HG03045 (cell line): ENCODE measurements at regions not wholly inside any gene's neighbourhood (a gene's known extent, or its start where the extent isn't known, plus 50 kb on each side); places are given as distances from the start of the nearest gene placed in this dataset.

Experiments used
- ATAC-seq: cut with Tn5 transposase; IDR thresholded peaks from one replicate; pipeline ENCODE4 v1.9.1; 2021; ENCODE audit warnings: mild to moderate bottlenecking, moderate library complexity; ENCODE audit not compliant: unreplicated experiment

DNA sequence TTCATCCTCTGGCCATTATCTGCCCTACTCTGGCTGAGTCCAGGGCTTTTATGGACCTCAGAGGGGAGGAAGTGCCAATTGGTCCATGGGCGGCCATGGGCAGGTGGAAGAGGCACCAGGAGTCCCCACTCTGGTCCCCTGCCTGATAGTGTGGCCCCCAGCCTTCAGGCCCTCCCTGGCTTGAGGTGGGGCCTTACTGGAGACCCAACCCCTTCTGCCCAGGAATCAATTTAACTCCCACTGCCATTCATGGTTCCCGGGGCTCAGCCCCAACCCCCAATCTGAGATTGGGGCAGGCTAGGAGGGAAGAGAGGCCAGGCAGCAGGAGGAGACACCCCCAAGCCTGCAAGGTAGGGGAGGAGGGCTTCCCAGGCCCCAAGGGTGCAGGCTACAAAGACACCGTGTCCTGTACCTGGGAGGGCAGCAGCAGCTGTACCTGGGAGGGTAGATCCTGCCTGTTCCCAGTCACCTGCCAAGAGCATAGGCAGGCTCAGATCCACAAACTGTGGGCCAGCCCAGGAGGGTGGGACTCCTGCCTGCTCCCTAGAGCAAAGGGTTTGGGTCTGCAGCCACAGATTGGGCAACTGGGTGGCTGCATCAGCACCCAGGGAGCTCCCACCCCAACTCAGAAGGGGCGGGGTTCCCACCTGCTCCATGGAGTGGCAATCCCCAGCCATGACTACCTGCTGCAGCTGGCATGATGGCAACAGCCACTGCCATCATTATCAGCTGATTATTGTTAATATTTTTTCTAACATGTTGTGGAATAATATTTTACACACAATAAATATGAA lies 1044.1 kb upstream of the B3GALT2 start:
- no peak for ATAC-seq

DNA sequence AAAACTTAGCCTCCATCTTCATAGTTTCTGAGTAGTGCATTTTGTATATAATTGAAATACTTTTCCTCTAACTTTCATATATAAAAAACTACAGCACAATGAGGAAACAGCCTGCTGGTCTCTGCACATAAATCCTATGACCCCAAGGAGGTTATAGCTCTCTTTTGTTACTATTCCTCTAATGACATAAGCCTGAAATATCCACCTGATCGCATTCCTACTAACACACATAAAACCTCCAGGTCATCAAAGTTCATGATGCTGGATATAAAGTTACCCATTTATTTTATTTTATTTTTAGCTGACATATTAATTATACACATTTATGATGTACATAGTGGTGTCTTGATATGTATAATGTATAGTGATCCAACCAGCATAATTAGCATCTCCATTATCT lies 1042.0 kb upstream of the B3GALT2 start:
- ATAC-seq: no peak

GRCh38 chr1:194227161-194227560 lies 1040.7 kb upstream of the B3GALT2 start:
- no peak for ATAC-seq

- ATAC-seq: peak; percentile 66
Measured at GRCh38 chr1:194225821-194226220, 1039.4 kb upstream of the B3GALT2 start.

DNA sequence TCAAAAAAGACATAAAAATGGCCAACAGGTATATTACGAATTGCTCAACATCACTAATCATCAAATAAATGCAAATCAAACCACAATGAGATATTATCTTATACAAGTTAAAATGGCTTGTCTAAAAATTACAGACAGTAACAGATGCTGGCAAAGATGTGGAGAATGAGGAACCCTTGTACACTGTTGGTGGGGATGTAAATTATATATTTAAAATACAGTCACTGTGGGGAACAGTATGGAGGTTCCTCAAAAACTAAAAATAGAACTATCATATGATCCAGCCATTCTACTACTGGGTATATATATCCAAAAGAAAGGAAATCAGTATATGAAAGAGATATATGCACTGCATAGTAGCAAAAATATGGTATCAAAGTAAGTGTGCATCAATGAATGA lies 1037.2 kb upstream of the B3GALT2 start:
- no peak for ATAC-seq

- ATAC-seq: no peak
Measured at GRCh38 chr1:194215448-194215847, 1029.0 kb upstream of the B3GALT2 start.

DNA sequence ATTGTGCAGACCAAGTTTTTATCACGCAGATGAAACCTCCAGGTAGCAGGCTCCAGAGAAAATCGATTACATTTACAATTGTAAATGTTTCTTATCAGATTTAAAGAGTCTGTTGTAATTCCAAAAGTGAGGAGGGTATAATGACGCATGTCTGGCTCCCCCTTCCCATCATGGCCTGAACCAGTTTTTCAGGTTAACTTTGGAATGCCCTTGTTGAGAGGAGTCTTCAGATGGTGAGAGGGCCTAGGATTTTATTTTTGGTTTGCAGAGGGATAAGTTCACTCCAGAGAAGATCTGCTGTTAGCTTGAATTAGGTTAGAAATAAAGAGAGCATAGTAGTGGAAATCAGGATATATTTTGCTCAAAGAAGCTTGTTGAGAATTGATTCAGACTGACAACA lies 1028.3 kb upstream of the B3GALT2 start:
- ATAC-seq: no peak

- no peak for ATAC-seq
Measured at GRCh38 chr1:194209920-194210319, 1023.5 kb upstream of the B3GALT2 start.

DNA sequence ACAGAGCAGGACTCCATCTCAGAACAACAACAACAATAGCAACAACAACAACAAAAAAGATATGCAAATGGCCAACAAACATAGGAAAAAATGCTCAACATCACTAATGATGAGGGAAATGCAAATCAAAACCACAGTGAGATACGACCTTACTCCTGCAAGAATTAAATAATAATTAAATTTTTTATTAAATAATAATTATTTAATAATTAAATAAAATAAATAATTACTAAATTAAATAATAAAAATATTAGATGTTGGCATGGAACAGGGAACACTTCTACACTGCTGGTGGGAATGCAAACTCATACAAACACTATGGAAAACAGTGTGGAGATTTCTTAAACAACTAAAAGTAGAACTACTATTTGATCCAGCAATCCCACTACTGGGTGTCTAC lies 1022.3 kb upstream of the B3GALT2 start:
- no peak for ATAC-seq

GRCh38 chr1:194196562-194196961 lies 1010.1 kb upstream of the B3GALT2 start:
- ATAC-seq: no peak

DNA sequence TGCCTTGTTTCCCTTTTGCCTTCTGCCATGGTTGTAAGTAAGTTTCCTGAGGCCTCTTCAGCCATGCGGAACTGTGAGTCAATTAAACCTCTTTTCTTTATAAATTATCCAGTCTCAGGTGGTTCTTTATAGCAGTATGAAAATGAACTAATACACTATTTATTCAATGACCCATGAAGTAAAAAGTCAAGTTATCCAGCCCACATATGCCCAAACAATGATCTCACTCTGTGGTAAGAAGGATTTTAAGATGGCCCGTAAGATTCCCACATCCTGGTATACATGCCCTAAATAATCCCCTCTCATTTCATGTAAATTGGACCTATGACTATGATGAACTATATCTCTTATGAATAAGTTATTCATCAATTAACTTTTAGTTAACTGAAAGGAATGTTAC lies 1008.3 kb upstream of the B3GALT2 start:
- ATAC-seq: no peak

- no peak for ATAC-seq
Measured at GRCh38 chr1:194184974-194185373, 998.6 kb upstream of the B3GALT2 start.

DNA sequence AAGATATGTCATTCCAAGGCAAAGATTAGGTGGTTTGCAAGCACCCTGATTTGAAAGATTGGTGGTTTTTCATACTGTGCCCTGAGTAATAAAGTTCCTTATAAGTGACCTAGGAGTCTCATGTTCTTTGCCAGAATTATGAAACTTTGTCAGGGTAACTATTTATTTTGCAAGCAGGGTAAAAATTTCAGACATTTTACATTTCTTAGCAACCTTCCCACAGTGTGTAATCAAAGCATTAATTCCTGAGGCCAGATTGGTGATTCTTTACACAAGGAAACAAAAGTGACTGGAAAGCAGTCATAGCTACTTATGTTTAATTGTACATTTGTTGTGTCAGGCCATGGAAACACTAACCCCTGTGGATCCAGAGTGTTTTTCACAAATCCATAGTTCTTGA lies 998.0 kb upstream of the B3GALT2 start:
- ATAC-seq: no peak

- ATAC-seq: no peak
Measured at GRCh38 chr1:194181845-194182244, 995.4 kb upstream of the B3GALT2 start.

GRCh38 chr1:194176212-194176611 lies 989.8 kb upstream of the B3GALT2 start:
- ATAC-seq: no peak

GRCh38 chr1:194175251-194175650 lies 988.8 kb upstream of the B3GALT2 start:
- no peak for ATAC-seq

DNA sequence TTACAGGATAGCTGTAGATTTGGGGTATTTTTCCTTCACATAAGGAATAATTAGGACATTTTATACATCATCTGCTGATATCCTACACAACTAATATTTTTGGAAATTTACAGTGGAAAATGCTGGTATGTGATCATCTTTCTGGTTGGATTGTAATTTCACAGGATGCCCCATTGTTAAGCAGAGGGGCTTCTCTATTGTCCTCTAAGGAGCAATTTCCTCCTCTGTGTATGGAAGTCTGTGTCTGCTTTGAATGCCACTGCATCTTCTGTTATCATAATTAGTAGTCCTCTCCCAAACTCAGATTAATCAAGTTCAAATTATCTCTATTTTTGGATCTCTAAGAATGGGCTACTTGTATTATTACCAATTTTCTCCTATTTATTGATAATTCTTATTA lies 988.1 kb upstream of the B3GALT2 start:
- no peak for ATAC-seq

DNA sequence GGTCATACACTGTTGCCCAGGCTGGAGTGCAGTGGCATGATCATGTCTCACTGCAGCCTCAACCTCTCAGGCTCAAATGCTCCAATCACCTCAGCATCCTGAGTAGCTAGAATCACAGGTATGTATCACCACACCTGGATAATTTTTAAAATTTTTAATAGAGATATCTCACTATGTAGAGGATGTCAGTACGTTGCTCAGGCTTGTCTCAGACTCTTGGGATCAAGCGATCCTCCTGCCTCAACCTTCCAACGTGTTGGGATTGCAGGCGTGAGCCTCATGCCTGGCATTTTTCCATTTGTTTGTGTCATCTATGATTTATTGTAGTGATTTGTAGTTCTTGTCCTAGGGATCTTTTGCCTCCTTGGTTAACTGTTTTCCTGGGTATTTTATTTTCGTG lies 985.2 kb upstream of the B3GALT2 start:
- ATAC-seq: no peak

DNA sequence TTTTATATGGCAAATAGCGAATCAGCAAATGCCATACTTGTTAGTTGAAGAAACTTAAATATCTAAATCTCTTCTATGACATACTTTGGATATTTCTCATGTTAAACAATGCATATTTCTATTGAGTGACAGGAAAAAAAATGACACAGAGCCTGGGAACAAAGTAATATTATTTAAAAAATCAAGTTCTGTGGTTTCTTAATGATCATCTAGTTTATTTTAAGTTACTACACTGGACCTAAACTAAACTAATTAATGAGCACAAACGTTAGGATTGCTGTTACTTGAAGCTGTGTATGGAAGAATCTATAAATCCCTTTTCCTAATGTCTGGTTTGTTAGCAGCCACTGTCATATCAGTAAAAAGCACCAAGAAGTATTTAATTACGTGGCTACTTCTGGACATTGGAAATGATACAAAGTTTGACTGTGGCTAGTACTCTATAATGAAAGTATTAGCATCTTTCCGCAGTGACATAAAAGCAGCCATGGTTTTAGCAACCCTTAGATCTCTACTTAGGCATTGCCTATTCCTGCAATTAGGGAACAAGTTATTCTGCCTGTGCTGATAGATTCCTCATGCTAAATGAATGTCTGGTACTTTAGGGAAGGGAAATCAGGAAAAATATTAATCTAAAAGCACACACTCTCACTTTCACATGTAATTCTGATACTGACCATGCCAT lies 981.7 kb upstream of the B3GALT2 start:
- no peak for ATAC-seq

DNA sequence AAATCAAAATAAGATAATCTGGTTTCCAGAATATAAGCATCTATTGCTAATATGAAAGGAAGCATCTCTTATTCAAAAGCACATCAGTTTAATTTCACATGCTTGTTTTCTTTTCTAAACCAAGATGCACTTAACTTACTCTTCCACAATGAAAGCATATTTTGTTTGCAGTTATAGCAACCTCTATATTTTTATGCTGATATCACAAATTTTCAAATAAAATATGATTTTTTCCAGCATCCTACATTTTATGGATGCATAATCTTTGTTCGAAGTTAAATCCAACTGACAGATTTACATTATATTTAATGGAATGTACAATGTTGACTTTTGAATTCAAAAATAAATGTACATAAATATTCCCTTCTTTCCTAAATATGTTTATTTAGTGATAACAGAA lies 978.3 kb upstream of the B3GALT2 start:
- ATAC-seq: no peak

DNA sequence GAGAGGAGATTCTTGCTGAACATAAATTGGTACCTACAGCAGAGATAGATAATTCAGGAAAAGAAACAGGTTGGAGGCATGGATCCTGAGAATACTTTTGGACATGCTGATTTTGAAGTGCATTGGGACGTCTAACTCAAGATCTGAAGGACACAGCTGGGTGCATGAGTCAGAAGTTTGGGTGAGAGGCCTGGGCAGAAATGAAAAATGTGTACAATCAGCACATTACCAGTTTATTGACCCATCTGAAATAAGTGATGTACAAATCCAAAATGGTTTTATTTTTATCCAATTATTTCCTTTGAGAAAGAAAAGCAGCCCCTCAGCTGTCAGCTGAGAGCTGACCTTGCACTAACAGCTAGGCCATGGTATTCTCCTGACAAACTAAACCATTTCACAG lies 975.2 kb upstream of the B3GALT2 start:
- no peak for ATAC-seq

GRCh38 chr1:194159941-194160340 lies 973.5 kb upstream of the B3GALT2 start:
- no peak for ATAC-seq

DNA sequence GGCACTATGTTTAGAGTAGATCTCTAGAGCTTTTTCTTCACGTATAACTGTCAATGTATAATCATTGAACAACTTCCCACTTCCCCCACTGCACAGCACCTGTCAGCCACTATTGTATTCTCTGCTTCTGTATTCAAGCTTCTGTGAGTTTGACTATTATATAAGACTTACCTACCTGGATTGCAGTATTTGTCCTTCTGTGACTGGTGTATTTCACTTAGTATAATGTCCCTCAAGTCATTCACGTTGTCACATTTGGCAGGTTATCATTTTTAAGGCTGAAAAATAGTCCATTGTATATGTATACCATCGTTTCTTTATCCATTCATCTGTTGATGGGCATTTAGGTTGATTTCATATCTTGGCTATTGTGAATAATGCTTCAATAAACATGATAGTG lies 969.5 kb upstream of the B3GALT2 start:
- ATAC-seq: no peak
